Motor neuron (in vitro differentiated cells): ENCODE measurements at regions not wholly inside any gene's neighbourhood (a gene's known extent, or its start where the extent isn't known, plus 50 kb on each side); places are given as distances from the start of the nearest gene placed in this dataset.

ENCODE experiments used
- ATAC-seq, 8 experiments: fragments of 200-7000 bp; cut with Tn5 transposase; replicated peaks in 6 of 8; 2 replicates each; pipeline ENCODE4 v1.8.0; 2021; ENCODE audit warnings: mild to moderate bottlenecking in 8 of 8, moderate library complexity in 8 of 8
- H3K27ac ChIP-seq, 2 donors: fragments of 250-450 bp; sonication (Bioruptor Pico); 2 replicates each; pipeline ENCODE4 v1.9.0; 2021; ENCODE audit warnings: antibody characterized with exemption in 2 of 2, mild to moderate bottlenecking in 2 of 2, moderate library complexity in 1 of 2
- H3K4me1 ChIP-seq, 2 donors: fragments of 250-450 bp; sonication (Bioruptor Pico); replicated peaks in 1 of 2; 2 replicates each; pipeline ENCODE4 v1.6.1; 2021; ENCODE audit warnings: antibody characterized with exemption in 2 of 2, mild to moderate bottlenecking in 2 of 2, moderate library complexity in 1 of 2
- H3K4me3 ChIP-seq, 5 donors: fragments of 250-450 bp; sonication (Bioruptor Pico); 2 replicates each; pipeline ENCODE4 v1.9.0; 2021; ENCODE audit warnings: antibody characterized with exemption in 5 of 5, mild to moderate bottlenecking in 5 of 5, moderate library complexity in 4 of 5
- WGBS, 10 experiments: fragments of 450-650 bp; shearing (Covaris generic); methylation state at CpG; one replicate each; pipeline ENCODE4 v1.0.0; 2022; 5-methylcytosine and 5-hydroxymethylcytosine counted together
- in situ Hi-C, 9 experiments: fragments of 400-800 bp; cut with MboI; loops; one replicate each; pipeline ENCODE4 v1.15.0; 2021; ENCODE audit warnings: low sequenced_read_pairs in 9 of 9, low pct_unique_long_range_greater_than_20kb in 2 of 9; ENCODE audit not compliant: unreplicated experiment in 9 of 9

DNA sequence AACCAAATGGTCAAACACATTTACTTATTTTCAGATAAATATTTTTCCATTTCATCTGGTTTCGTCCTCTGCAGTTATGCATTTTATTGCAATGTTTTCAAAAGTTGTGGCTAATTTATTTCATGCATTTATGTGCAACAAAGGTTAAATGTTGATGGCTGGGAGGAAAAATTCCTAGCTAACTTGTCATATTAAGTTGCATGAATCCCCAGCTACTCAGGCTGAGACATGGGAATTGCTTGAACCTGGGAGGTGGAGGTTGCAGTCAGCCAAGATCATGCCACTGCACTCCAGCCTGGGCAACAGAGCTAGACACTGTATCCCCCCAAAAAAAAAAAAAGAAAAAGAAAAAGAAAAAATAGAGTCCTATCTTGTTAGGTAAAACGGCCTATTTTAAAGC, 1862.4 kb upstream of the RAG2 start:
- 0 to 100% (median 57%) methylated on average over 1 to 2 of the region's 2 CpGs for WGBS, 10 experiments
- ATAC-seq, result no peak
- no peak overlapping the region for H3K4me3 ChIP-seq
- in situ Hi-C loops, result no loop called here
- H3K4me1 ChIP-seq, result no peaks in the 10 kb centered on the region
- no peak overlapping the region for H3K27ac ChIP-seq

DNA sequence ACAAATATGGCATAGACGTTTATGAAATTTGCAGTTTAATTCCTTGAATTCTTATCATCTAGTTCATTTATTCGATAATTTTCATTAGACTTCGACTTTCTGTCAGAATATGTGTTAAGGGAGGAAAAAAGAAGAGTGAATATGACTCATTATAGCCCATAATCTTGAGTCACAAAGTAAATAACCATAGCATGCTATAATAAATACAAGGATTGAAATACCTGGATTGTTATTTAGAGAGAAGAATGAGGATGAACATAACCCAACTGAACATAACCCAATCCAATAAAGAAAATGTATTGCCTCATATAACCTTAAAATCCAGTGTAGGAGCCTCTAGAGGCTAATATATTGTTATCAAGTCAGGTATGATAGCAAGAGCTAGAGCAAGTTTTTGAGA, 1858.3 kb upstream of the RAG2 start:
- 0 to 74% (median 28%) methylated on average over 1 to 3 of the region's 3 CpGs; no CpG with 5 or more reads in 1 of the 10 experiments for WGBS, 10 experiments
- ATAC-seq, result no peak
- H3K27ac ChIP-seq, result no peak overlapping the region
- no peak overlapping the region for H3K4me3 ChIP-seq
- in situ Hi-C loops, result no loop called here
- H3K4me1 ChIP-seq, result no peaks in the 10 kb centered on the region

DNA sequence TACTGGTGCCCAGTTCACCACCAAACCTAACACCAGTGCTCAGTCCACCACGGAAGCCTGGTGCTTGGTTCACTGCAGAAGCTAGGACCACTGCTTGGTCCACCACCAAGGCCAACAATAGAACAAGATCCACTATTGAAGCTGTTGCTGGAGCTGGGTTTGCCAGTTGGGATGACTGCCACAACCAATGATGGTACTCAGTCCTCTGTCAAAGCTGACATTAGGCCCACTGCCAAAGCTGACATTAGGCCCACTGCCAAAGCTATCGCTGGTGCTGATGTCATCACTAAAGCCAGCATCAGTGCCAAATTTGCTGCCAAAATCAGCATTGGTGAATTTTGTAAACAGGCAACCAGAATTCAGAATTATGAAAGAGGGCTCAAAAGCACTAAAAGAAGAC, 1850.2 kb upstream of the RAG2 start:
- Histone ChIP-seq H3K4me1 (no peaks in the 10 kb centered on the region), H3K4me3 (no peak overlapping the region), H3K27ac (no peak overlapping the region)
- 0 to 100% (median 0%) methylated on average over 1 to 2 of the region's 2 CpGs; no CpG with 5 or more reads in 5 of the 10 experiments for WGBS, 10 experiments
- no peak for ATAC-seq
- in situ Hi-C loops, result no loop called here

DNA sequence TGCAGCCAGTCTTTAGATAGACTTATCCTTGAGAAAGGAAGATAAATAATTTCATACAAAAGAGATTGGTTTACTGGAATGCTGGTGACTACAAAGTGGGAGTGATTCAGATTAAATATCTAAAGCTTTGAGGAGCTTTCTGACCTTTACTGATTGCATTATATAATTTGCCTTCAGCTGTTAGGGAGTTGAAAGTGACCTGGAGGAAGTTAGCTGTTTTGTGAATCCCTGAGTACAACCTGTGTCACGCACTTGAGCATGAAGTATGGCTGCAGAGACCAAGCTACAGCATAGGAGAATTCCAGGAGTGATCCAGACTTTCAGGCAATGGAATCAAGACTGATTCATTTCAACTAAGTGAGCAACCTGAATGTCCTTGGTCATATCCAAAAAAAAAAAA, 1848.3 kb upstream of the RAG2 start:
- no peaks in the 10 kb centered on the region for H3K4me1 ChIP-seq
- H3K27ac ChIP-seq, result no peak overlapping the region
- 0 to 100% (median 90%) methylated on average over 1 of the region's 1 CpG; no CpG with 5 or more reads in 3 of the 10 experiments for WGBS, 10 experiments
- H3K4me3 ChIP-seq, result no peak overlapping the region
- ATAC-seq, result no peak
- in situ Hi-C loops, result no loop called here

DNA sequence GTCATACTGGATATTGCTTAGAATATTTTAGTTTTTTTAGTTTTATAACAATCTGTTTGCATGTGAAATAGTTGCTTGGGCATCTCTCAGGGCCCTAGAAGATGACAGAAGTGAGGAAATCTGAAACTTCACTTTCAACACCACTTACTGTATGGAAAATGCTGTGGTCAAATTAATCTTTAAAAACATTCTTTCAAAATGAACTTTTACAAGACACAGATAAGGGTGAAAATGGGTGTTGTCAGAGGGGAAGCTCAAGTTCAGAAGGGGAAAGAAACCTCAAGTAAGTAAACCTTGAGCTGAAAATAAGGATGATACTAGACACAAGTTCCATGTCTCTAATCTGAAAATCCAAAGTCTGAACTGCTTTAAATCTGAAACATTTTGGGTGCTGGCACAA, 1840.1 kb upstream of the RAG2 start:
- no peak for ATAC-seq
- H3K4me3 ChIP-seq, result no peak overlapping the region
- in situ Hi-C loops, result no loop called here
- peaks cover 0 to 4% of the 10 kb centered on the region in 2 donors for H3K4me1 ChIP-seq
- no peak overlapping the region for H3K27ac ChIP-seq

DNA sequence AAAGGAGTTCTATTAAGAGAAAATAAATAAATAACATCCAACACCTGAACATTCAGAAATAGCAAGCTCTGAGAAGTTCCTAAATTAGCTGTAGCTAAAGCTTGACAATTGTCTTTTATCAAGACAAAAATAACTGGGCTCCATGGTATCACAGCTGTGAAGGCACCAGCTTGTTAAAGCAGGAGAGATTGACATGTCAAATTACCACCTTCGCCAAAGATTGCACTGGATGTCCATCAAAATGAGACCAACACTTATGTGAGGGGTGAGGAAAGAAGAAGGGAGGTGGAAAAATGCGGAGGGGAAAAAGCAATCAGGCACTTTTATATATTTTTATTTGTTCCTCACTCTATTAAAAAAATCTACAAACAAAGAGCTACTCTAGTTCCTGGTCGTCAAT, 1827.5 kb upstream of the RAG2 start:
- 0 to 100% (median 47%) methylated on average over 1 to 3 of the region's 3 CpGs for WGBS, 10 experiments
- no peak overlapping the region for H3K27ac ChIP-seq
- ATAC-seq, result no peak
- H3K4me3 ChIP-seq, result no peak overlapping the region
- no peaks in the 10 kb centered on the region for H3K4me1 ChIP-seq
- in situ Hi-C loops, result no loop called here

DNA sequence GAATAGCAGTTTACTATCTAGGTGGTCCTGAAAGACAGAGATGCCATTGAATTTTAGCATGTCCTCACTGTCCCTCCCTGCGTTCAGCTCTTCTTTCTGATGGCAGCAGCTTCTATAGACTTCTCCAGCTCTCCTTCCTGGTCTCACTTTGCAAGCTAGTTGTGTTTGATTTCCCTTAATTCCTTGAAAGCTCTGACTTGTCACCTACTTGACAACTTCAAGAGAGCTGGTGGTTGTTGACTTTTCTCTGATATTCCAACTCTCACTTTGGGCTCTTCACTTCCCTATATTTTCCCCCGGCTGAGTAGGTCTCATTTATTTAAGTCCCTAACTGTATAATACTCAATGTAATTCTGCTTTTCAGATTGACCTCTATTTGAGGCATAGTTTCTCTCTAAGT, 1825.0 kb upstream of the RAG2 start:
- in situ Hi-C loops, result no loop called here
- Histone ChIP-seq H3K4me1 (no peaks in the 10 kb centered on the region), H3K27ac (no peak overlapping the region), H3K4me3 (no peak overlapping the region)
- no peak for ATAC-seq
- WGBS, 10 experiments, result 0 to 100% (median 10%) methylated on average over 1 to 2 of the region's 2 CpGs; no CpG with 5 or more reads in 3 of the 10 experiments

DNA sequence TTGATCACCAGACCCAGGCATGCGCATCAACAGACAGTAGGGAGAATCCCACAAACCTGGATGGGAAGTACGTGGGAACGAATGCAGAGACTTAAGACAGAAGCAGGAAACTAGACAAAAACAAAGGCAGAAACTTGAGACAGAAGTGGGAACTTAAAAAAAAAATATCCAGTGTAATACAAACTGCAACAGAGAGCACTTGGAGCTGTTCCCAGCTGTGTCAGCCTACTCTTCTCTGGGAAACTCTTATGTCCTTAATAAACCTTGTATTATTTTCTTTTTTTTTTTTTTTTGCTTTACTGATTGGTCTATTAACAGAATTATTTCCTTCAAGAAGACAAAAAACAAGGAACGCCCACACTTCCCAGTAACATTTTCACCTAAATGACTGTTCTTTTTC, 1818.1 kb upstream of the RAG2 start:
- H3K27ac ChIP-seq, result no peak overlapping the region
- WGBS, 10 experiments, result 0 to 79% (median 51%) methylated on average over 1 to 4 of the region's 4 CpGs; no CpG with 5 or more reads in 1 of the 10 experiments
- no peaks in the 10 kb centered on the region for H3K4me1 ChIP-seq
- no peak for ATAC-seq
- in situ Hi-C loops, result no loop called here
- no peak overlapping the region for H3K4me3 ChIP-seq

DNA sequence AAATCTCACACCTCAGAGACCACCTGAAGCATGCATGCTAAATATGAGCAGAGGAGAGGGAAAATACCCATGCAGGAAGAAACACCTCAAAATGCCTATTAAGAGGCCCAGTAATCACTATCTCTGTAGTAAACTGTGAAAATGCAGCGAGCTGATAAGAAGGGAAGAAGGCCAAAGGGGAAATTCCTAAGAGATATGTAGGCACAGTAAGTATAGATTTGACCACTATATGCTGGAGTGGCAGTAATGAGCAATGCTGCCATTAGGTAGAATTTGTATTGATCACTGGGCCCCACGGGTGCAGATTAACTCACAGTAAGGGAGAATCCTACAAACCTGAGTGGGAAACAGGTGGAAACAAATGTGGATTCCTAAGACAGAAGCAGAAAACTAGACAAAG, 1813.1 kb upstream of the RAG2 start:
- Histone ChIP-seq H3K4me1 (no peaks in the 10 kb centered on the region), H3K4me3 (no peak overlapping the region), H3K27ac (no peak overlapping the region)
- in situ Hi-C loops, result no loop called here
- no peak for ATAC-seq
- WGBS, 10 experiments, result 0 to 100% (median 79%) methylated on average over 1 to 2 of the region's 2 CpGs; no CpG with 5 or more reads in 3 of the 10 experiments

DNA sequence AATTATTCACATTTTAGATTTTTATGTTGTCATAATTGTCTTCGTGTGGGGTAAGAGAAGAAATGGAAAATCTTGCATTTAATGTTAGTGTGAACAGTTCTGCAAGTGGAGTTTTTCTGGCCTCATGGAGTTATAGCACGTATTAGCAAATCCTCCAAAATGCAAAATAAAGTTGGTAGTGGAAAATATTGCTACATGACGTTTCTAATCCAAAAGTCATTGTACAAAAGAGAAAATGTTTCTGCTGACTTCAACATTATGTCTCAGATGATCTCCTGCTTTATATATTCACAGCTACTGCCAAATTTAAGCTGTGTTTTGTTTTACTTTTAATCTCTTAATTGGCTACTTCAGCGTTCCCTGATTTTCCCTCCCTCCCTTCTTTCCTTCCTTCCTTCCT, 1804.0 kb upstream of the RAG2 start:
- no peak for ATAC-seq
- Histone ChIP-seq H3K4me1 (no peaks in the 10 kb centered on the region), H3K4me3 (no peak overlapping the region), H3K27ac (no peak overlapping the region)
- in situ Hi-C loops, result no loop called here
- WGBS, 10 experiments, result 7 to 86% (median 54%) methylated on average over 1 to 4 of the region's 4 CpGs

DNA sequence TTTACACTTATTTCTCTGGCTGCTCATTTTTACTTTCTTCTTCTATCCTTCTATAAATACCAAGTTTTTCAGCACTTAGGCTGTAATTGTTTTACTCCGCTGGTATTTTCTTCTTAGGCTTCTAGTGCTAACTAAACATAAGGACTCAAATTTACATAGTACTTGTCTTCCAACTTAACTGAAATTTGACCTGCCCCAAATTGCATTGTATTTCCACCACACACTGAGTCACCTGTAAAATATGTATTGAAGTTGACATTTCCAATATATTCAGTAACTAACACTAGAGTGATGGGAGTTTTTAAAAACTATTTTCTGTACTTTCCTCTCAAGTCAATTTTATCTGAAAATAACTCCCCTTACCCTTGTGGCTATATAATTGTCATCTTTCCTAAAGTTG, 1794.1 kb upstream of the RAG2 start:
- no peaks in the 10 kb centered on the region for H3K4me1 ChIP-seq
- no peak for ATAC-seq
- H3K27ac ChIP-seq, result no peak overlapping the region
- no peak overlapping the region for H3K4me3 ChIP-seq
- 21 to 89% (median 56%) methylated on average over 1 of the region's 1 CpG; no CpG with 5 or more reads in 1 of the 10 experiments for WGBS, 10 experiments
- in situ Hi-C loops, result no loop called here

DNA sequence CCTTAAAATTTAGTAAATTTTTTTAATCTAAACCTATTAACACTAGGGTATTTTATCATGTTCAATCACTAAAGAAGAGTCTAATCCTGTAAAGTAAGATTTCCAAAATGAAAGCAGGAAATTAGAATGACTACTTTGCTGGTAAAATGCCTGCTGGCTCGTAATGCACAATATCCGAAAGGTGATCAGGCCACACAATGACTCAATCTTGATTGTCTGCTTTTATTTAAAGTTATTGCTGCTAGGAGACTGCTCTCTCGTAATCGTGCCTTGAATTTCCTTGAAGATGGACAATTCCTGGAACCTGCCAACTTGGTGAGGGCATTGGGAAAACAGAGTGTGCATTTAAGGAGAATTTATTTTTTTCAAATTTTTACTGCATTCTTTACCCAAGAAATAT, 1786.5 kb upstream of the RAG2 start:
- Histone ChIP-seq H3K4me1 (no peaks in the 10 kb centered on the region), H3K27ac (no peak overlapping the region), H3K4me3 (no peak overlapping the region)
- 12 to 93% (median 61%) methylated on average over 2 to 4 of the region's 4 CpGs; no CpG with 5 or more reads in 4 of the 10 experiments for WGBS, 10 experiments
- ATAC-seq, result no peak
- in situ Hi-C loops, result no loop called here

DNA sequence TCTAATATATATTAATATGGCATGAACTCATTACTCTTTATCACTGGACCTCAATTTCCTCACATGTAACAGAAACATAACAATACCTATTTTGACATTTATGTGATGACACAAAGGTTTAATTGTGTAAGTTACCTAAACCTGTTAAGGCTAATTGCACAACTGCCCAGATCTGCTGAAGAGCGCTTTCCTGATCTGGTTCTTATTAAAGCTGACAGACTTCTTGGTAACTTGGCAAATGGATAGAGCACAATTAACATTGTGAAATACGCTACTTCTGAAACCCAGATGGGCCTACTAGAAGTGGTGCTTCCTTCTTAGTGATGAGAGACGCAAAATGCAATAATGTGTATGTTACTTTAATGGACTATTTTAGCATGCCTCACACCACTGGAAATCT, 1767.2 kb upstream of the RAG2 start:
- Histone ChIP-seq H3K4me3 (no peak overlapping the region), H3K4me1 (no peaks in the 10 kb centered on the region), H3K27ac (no peak overlapping the region)
- 0 to 100% (median 62%) methylated on average over 1 to 3 of the region's 3 CpGs; no CpG with 5 or more reads in 2 of the 10 experiments for WGBS, 10 experiments
- no peak for ATAC-seq
- in situ Hi-C loops, result no loop called here

DNA sequence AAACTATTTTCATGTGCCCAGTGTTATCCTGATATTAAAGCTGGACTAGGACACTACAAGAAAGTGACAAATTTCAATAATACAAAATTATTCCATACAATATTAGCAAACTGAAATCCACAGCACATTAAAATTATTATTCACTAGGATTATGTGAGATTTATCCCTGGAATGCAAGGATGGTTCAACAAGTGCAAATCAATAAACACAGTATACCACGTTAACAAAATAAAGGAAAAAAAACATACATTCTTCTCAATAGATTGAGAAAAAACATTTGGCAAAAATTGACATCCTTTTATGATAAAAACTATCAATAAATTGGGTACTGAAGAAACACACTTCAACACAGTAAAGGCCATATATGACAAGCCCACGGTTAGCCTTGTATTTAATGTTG, 1758.2 kb upstream of the RAG2 start:
- no peak for ATAC-seq
- 0 to 100% (median 60%) methylated on average over 2 of the region's 2 CpGs for WGBS, 10 experiments
- Histone ChIP-seq H3K27ac (no peak overlapping the region), H3K4me1 (no peaks in the 10 kb centered on the region), H3K4me3 (no peak overlapping the region)
- in situ Hi-C loops, result no loop called here

DNA sequence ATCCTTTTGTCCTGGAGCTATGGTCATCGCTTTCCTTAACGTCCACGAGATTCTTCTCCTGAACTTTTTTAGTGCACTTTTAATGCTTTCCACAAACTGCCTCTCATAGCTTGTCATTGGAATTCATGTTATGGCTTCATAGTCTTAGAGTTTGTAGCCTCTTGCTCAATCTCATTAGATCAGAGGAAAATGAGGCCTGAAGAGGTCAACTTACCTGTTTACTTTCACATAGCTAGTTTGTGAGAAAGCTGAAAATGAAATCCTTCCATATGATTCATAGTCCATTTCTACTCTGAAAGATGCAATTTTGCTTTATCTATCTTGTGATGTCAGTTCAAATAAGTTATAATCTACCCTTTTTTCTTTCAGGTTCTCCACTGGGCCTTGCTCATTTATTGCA, 1747.2 kb upstream of the RAG2 start:
- 5 to 94% (median 66%) methylated on average over 3 of the region's 3 CpGs; no CpG with 5 or more reads in 2 of the 10 experiments for WGBS, 10 experiments
- H3K27ac ChIP-seq, result no peak overlapping the region
- no peak overlapping the region for H3K4me3 ChIP-seq
- no peaks in the 10 kb centered on the region for H3K4me1 ChIP-seq
- in situ Hi-C loops, result no loop called here
- ATAC-seq, result no peak
